GM21717 (cell line): ENCODE measurements at regions not wholly inside any gene's neighbourhood (a gene's known extent, or its start where the extent isn't known, plus 50 kb on each side); places are given as distances from the start of the nearest gene placed in this dataset.
"Not testable (repeated sequence)": the region's sequence is repeated elsewhere in the genome, so short reads cannot be mapped to it uniquely, and the experiment has no call there.

ENCODE experiments used
- ATAC-seq: cut with Tn5 transposase; IDR thresholded peaks from one replicate; pipeline ENCODE4 v1.9.1; 2021; ENCODE audit warnings: mild to moderate bottlenecking, moderate library complexity; ENCODE audit not compliant: unreplicated experiment

- no peak for ATAC-seq
These were observed 83.2 kb upstream of the BRD7 start for GRCh38 chr16:50451951-50452508.

- no peak for ATAC-seq
These were observed 82.2 kb upstream of the BRD7 start for GRCh38 chr16:50450957-50451356.

- no peak for ATAC-seq
These were observed 81.0 kb upstream of the BRD7 start for GRCh38 chr16:50449800-50450199.

- ATAC-seq, result no peak
These were observed 80.2 kb upstream of the BRD7 start for GRCh38 chr16:50448981-50449380.

GRCh38 chr16:50448522-50448921, 79.7 kb upstream of the BRD7 start:
- ATAC-seq, result no peak

GRCh38 chr16:50447386-50447785, 78.6 kb upstream of the BRD7 start:
- not testable (repeated sequence) for ATAC-seq

GRCh38 chr16:50446861-50447260, 78.1 kb upstream of the BRD7 start:
- no peak for ATAC-seq

GRCh38 chr16:50445621-50446555, 77.1 kb upstream of the BRD7 start:
- no peak for ATAC-seq

- ATAC-seq, result no peak
These were observed 75.7 kb upstream of the BRD7 start for GRCh38 chr16:50444526-50444925.

- ATAC-seq, result no peak
These were observed 73.4 kb upstream of the BRD7 start for GRCh38 chr16:50442221-50442620.

GRCh38 chr16:50441486-50442157, 72.8 kb upstream of the BRD7 start:
- ATAC-seq, result no peak

GRCh38 chr16:50440991-50441390, 72.2 kb upstream of the BRD7 start:
- no peak for ATAC-seq

GRCh38 chr16:50440531-50440930, 71.7 kb upstream of the BRD7 start:
- ATAC-seq, result no peak

- ATAC-seq, result no peak
These were observed 69.1 kb upstream of the BRD7 start for GRCh38 chr16:50437769-50438437.

GRCh38 chr16:50436271-50436670, 67.5 kb upstream of the BRD7 start:
- ATAC-seq, result no peak

- ATAC-seq, result no peak
These were observed 66.2 kb upstream of the BRD7 start for GRCh38 chr16:50434872-50435478.

GRCh38 chr16:50430076-50430475, 61.3 kb upstream of the BRD7 start:
- no peak for ATAC-seq

- ATAC-seq, result no peak
These were observed 60.0 kb upstream of the BRD7 start for GRCh38 chr16:50428742-50429141.

- ATAC-seq, result no peak
These were observed 59.3 kb upstream of the BRD7 start for GRCh38 chr16:50428116-50428515.

GRCh38 chr16:50427107-50427506, 58.3 kb upstream of the BRD7 start:
- no peak for ATAC-seq

GRCh38 chr16:50425648-50426047, 56.9 kb upstream of the BRD7 start:
- no peak for ATAC-seq
